Liver (tissue), 8 donors: ENCODE measurements at regions not wholly inside any gene's neighbourhood (a gene's known extent, or its start where the extent isn't known, plus 50 kb on each side); places are given as distances from the start of the nearest gene placed in this dataset.

Experiments used
- DNase-seq: peaks from one replicate; pipeline ENCODE4 v3.0.0-alpha.2; 2017; ENCODE audit warnings: low spot score
- H3K27ac ChIP-seq, 2 donors: one replicate each; pipeline ENCODE4 v1.7.0; 2013; ENCODE audit warnings: inconsistent platforms in 2 of 2, low read length in 2 of 2, control low read depth in 1 of 2, low read depth in 1 of 2, mild to moderate bottlenecking in 1 of 2
- H3K27me3 ChIP-seq, 4 donors: one replicate each; pipeline versions ENCODE4 v1.6.1 to v1.7.0; 2013; ENCODE audit warnings: low read length in 3 of 4, inconsistent platforms in 1 of 4, mild to moderate bottlenecking in 1 of 4, moderate library complexity in 1 of 4; ENCODE audit not compliant: control insufficient read depth in 4 of 4, insufficient read depth in 4 of 4
- H3K36me3 ChIP-seq, 4 donors: one replicate each; pipeline versions ENCODE4 v1.6.1 to v1.7.0; 2013; ENCODE audit warnings: low read length in 3 of 4, mild to moderate bottlenecking in 3 of 4, low read depth in 1 of 4, moderate library complexity in 1 of 4; ENCODE audit not compliant: control insufficient read depth in 4 of 4, insufficient read depth in 3 of 4
- H3K4me1 ChIP-seq, 4 donors: one replicate each; pipeline versions ENCODE4 v1.6.1 to v1.7.0; 2013; ENCODE audit warnings: low read length in 3 of 4, mild to moderate bottlenecking in 3 of 4, moderate library complexity in 1 of 4; ENCODE audit not compliant: control insufficient read depth in 4 of 4, insufficient read depth in 4 of 4
- H3K4me3 ChIP-seq, 3 donors: one replicate each; pipeline versions ENCODE4 v1.6.1 to v1.7.0; 2013; ENCODE audit warnings: low read length in 3 of 3, control low read depth in 1 of 3, low read depth in 1 of 3, mild to moderate bottlenecking in 1 of 3
- H3K9ac ChIP-seq, 2 donors: one replicate each; pipeline ENCODE4 v1.7.0; 2013; ENCODE audit warnings: low read length in 2 of 2, mild to moderate bottlenecking in 2 of 2, moderate library complexity in 2 of 2, control low read depth in 1 of 2, low read depth in 1 of 2
- H3K9me3 ChIP-seq, 4 donors: one replicate each; pipeline versions ENCODE4 v1.6.1 to v1.7.0; 2013; ENCODE audit warnings: low read length in 3 of 4; ENCODE audit not compliant: control insufficient read depth in 4 of 4
- CTCF ChIP-seq: fragments of 150-350 bp; IDR thresholded peaks from 2 replicates; pipeline ENCODE4 v1.5.1; 2017; ENCODE audit warnings: improper control_type of control experiment, low read depth, low read length; ENCODE audit not compliant: missing input control
- EGR1 ChIP-seq, 2 donors: IDR thresholded peaks; 2 replicates each; pipeline ENCODE4 v1.6.1; 2016 to 2018; ENCODE audit warnings: antibody characterized with exemption in 2 of 2, low read depth in 2 of 2
- FOXA1 ChIP-seq: IDR thresholded peaks from 2 replicates; pipeline ENCODE4 v1.6.1; 2016; ENCODE audit warnings: antibody characterized with exemption
- FOXA2 ChIP-seq: IDR thresholded peaks from 2 replicates; pipeline ENCODE4 v1.6.1; 2016; ENCODE audit warnings: antibody characterized with exemption
- HNF4A ChIP-seq, 2 donors: conservative IDR thresholded peaks; 2 replicates each; pipeline ENCODE4 v1.6.1; 2016; ENCODE audit warnings: antibody characterized with exemption in 2 of 2, mild to moderate bottlenecking in 2 of 2
- JUND ChIP-seq, 2 donors: IDR thresholded peaks; 2 replicates each; pipeline ENCODE4 v1.6.1; 2016; ENCODE audit warnings: antibody characterized with exemption in 2 of 2
- NR2F2 ChIP-seq: IDR thresholded peaks from 2 replicates; pipeline ENCODE4 v1.6.1; 2016; ENCODE audit warnings: antibody characterized with exemption
- RAD21 ChIP-seq, 2 donors: IDR thresholded peaks; 2 replicates each; pipeline ENCODE4 v1.6.1; 2016; ENCODE audit warnings: antibody characterized with exemption in 2 of 2, mild to moderate bottlenecking in 2 of 2
- REST ChIP-seq: IDR thresholded peaks from 2 replicates; pipeline ENCODE4 v1.6.1; 2016; ENCODE audit warnings: antibody characterized with exemption, mild to moderate bottlenecking
- RXRA ChIP-seq, 2 donors: IDR thresholded peaks; 2 replicates each; pipeline ENCODE4 v1.6.1; 2017 to 2018; ENCODE audit warnings: antibody characterized with exemption in 2 of 2, mild to moderate bottlenecking in 1 of 2
- SP1 ChIP-seq: IDR thresholded peaks from 2 replicates; pipeline ENCODE4 v1.6.1; 2018; ENCODE audit warnings: antibody characterized with exemption, mild to moderate bottlenecking
- TAF1 ChIP-seq: conservative IDR thresholded peaks from 2 replicates; pipeline ENCODE4 v1.6.1; 2016; ENCODE audit warnings: antibody characterized with exemption, mild to moderate bottlenecking
- YY1 ChIP-seq: IDR thresholded peaks from 2 replicates; pipeline ENCODE4 v1.6.1; 2016; ENCODE audit warnings: antibody characterized with exemption, mild to moderate bottlenecking
- WGBS: extraction: QIAGEN DNeasy Blood & Tissue Kit; methylation state at CpG from one replicate; pipeline ENCODE4 v1.1.7; 2013; 5-methylcytosine and 5-hydroxymethylcytosine counted together
- TF ChIP-seq, protein P1 (sequence below): IDR thresholded peaks from 2 replicates; pipeline ENCODE4 v1.6.1; 2016; ENCODE audit warnings: antibody characterized with exemption
- TF ChIP-seq, protein P2 (sequence below): IDR thresholded peaks from 2 replicates; pipeline ENCODE4 v1.6.1; 2016; ENCODE audit warnings: antibody characterized with exemption
- donor health status: healthy.
- donor health status: healthy.
- donor health status: healthy.
- donor health status: healthy.
- donor health status: healthy.

DNA sequence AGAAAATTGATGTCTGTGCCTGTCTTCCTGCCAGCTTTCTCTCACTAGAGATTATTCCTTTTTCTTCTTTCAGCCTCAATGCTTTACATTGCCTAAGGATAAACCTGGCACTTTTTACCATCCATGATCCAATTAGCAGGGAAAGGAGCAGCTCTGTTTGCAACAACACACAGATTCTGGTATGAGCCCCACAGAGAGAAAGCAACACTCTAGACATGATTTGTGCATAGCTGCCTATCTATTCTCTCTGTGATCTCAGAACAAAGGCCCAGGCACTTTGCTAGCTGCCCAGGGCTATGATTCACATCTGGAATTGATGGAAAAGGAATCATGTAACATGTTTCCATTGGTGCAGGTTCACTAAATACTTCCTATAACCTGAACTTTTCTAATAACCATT lies 685.0 kb downstream of the ETS1 start:
- no peak for DNase-seq
- no peak for TF ChIP-seq CTCF
- TF ChIP-seq RXRA (IDR thresholded peaks at IDR 0.05) = no peak
- no peak for TF ChIP-seq SP1
- TF ChIP-seq, protein P1, sequence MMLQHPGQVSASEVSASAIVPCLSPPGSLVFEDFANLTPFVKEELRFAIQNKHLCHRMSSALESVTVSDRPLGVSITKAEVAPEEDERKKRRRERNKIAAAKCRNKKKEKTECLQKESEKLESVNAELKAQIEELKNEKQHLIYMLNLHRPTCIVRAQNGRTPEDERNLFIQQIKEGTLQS = no peak
- TF ChIP-seq TAF1 = no peak
- no peak for TF ChIP-seq RAD21 (IDR thresholded peaks at IDR 0.05)
- TF ChIP-seq REST = no peak
- TF ChIP-seq YY1 = no peak
- no peak for TF ChIP-seq NR2F2
- no peak for TF ChIP-seq FOXA2
- TF ChIP-seq EGR1 (IDR thresholded peaks at IDR 0.05; ENCODE audit: low read depth in 2 of 2) = no peak
- Histone ChIP-seq H3K4me1 (no peaks in the 10 kb centered on the region), H3K27me3 (no peaks in the 10 kb centered on the region), H3K4me3 (no peak overlapping the region), H3K9ac (no peak overlapping the region), H3K9me3 (peaks cover 0 to 9% (median 1%) of the 10 kb centered on the region in 4 donors), H3K27ac (no peak overlapping the region), H3K36me3 (no peaks in the 10 kb centered on the region)

- H3K4me1 ChIP-seq = no peaks in the 10 kb centered on the region
- TF ChIP-seq YY1 (no peak), RAD21 (IDR thresholded peaks at IDR 0.05) (no peak), FOXA1 (no peak), NR2F2 (no peak), CTCF (no peak), REST (no peak), JUND (IDR thresholded peaks at IDR 0.05) (no peak), HNF4A (conservative IDR thresholded peaks at IDR 0.05) (no peak), RXRA (IDR thresholded peaks at IDR 0.05) (no peak), FOXA2 (no peak)
- TF ChIP-seq, protein P2, sequence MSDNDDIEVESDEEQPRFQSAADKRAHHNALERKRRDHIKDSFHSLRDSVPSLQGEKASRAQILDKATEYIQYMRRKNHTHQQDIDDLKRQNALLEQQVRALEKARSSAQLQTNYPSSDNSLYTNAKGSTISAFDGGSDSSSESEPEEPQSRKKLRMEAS = no peak
- H3K9me3 ChIP-seq = peaks cover 0 to 8% (median 1%) of the 10 kb centered on the region in 4 donors
- H3K27ac ChIP-seq = no peak overlapping the region
- WGBS = 94% methylated on average over 28 of the region's 28 CpGs
- H3K4me3 ChIP-seq = no peak overlapping the region
- DNase-seq = no peak
- no peaks in the 10 kb centered on the region for H3K36me3 ChIP-seq
- H3K9ac ChIP-seq = no peak overlapping the region
- no peaks in the 10 kb centered on the region for H3K27me3 ChIP-seq
Observed at GRCh38 chr11:127898422-127899365, 688.7 kb downstream of the ETS1 start.
